ENCODE measurements at regions not wholly inside any gene's neighbourhood (a gene's known extent, or its start where the extent isn't known, plus 50 kb on each side); places are given as distances from the start of the nearest gene placed in this dataset.

- Histone ChIP-seq H2BK120ac (ENCODE audit: low read depth, low read length) (peak overlapping the region; percentile 86), H3K9ac (ENCODE audit: low read depth, low read length) (no peak overlapping the region), H2BK20ac (ENCODE audit: low read depth, low read length) (peak overlapping the region; percentile 86), H2AK9ac (replicated peaks; ENCODE audit: low read depth, low read length, poor library complexity) (peak overlapping the region; percentile 75), H3K23ac (ENCODE audit: low read depth, low read length) (peak overlapping the region; percentile 69), H3K4me2 (ENCODE audit: low read depth, low read length) (peak overlapping the region; percentile 1; the same call in 1 of the 2 replicates), H3K27me3 (ENCODE audit: control insufficient read depth, insufficient read depth, low read length) (no peaks in the 10 kb centered on the region), H3K36me3 (ENCODE audit: control insufficient read depth, insufficient read depth, low read length) (no peaks in the 10 kb centered on the region), H3K9me3 (ENCODE audit: control insufficient read depth, insufficient read depth, low read length) (no peaks in the 10 kb centered on the region), H4K8ac (ENCODE audit: low read depth in 2 of 2, low read length in 2 of 2) (peak overlapping the region; percentile 54 to 76), H2AK5ac (ENCODE audit: low read depth, low read length) (peak overlapping the region; percentile 60), H3K56ac (ENCODE audit: extremely low read depth, insufficient read depth, low read length) (no peak overlapping the region), H3K79me1 (ENCODE audit: low read depth in 1 of 2, low read length in 2 of 2) (peaks cover 0 to 4% of the 10 kb centered on the region in 2 experiments; a peak in 1 of 4 replicates), H2BK5ac (ENCODE audit: low read depth, low read length, poor library complexity, severe bottlenecking) (peak overlapping the region; percentile 58), H3K18ac (ENCODE audit: low read depth, low read length) (peak overlapping the region; percentile 65), H3K4ac (ENCODE audit: low read depth, low read length) (peak overlapping the region; percentile 83), H2AFZ (replicated peaks; ENCODE audit: low read length, poor library complexity) (peak overlapping the region; percentile 21), H3K27ac (ENCODE audit: insufficient read depth, low read length) (peak overlapping the region; percentile 28; the same call in 1 of the 2 replicates), H4K91ac (ENCODE audit: insufficient read depth, low read depth, low read length) (peak overlapping the region; percentile 82), H3K4me1 (ENCODE audit: control insufficient read depth, insufficient read depth, low read length) (peaks cover 43% of the 10 kb centered on the region), H2BK15ac (ENCODE audit: low read depth, low read length) (peak overlapping the region; percentile 59; the same call in 2 of the 3 replicates), H4K20me1 (ENCODE audit: insufficient read depth, low read length) (no peaks in the 10 kb centered on the region), H3K14ac (replicated peaks; ENCODE audit: low read depth, low read length) (peak overlapping the region; percentile 53), H3K9me1 (ENCODE audit: insufficient read depth, low read length) (peaks cover 44% of the 10 kb centered on the region), H4K5ac (ENCODE audit: low read depth, low read length) (peak overlapping the region; percentile 56), H3K4me3 (ENCODE audit: insufficient read depth, low read depth, low read length) (no peak overlapping the region)
- intact Hi-C loops (cut with micrococcal nuclease) (no loop called here), dilution Hi-C loops (cut with HindIII; ENCODE audit: low sequenced_read_pairs, unreplicated experiment) (no loop called here), in situ Hi-C loops (cut with MboI; ENCODE audit: low sequenced_read_pairs) (no loop called here)
- WGBS, 2 experiments (ENCODE audit: extremely low coverage in 2 of 2, insufficient read length in 1 of 2) = no CpG with 5 or more reads among the region's 16 CpGs
- TF ChIP-seq CEBPB (IDR thresholded peaks at IDR 0.05; ENCODE audit: low read depth, low read length) (0 out of 2 replicates have a peak, but pooled peaks have one; percentile 0), RCOR1 (IDR thresholded peaks at IDR 0.05; ENCODE audit: insufficient replicate concordance, low read length) (no peak), BHLHE40 (IDR thresholded peaks at IDR 0.05; ENCODE audit: low read depth, low read length) (peak; percentile 51), CTCF (conservative IDR thresholded peaks at IDR 0.05; ENCODE audit: low read depth, low read length) (no peak), MXI1 (IDR thresholded peaks at IDR 0.05; ENCODE audit: borderline replicate concordance, low read depth, low read length) (no peak), CHD1 (IDR thresholded peaks at IDR 0.05; ENCODE audit: low read depth, low read length) (no peak)
- POLR2A ChIA-PET (ENCODE audit: unreplicated experiment) = no interaction called here
- BruUV-seq (replicated peaks) = no TSS peak
- ATAC-seq (ENCODE audit: low read depth) (no peak), DNase-seq (peak; percentile 63)
- CTCF ChIA-PET = no interaction called here
Observed at GRCh38 chr20:1816384-1817381, 78.5 kb upstream of the SIRPA start.

All from IMR-90 (cell line).